WI38 (cell line): ENCODE measurements at regions not wholly inside any gene's neighbourhood (a gene's known extent, or its start where the extent isn't known, plus 50 kb on each side); places are given as distances from the start of the nearest gene placed in this dataset.

ENCODE experiments used
- H3K4me3 ChIP-seq: 2 replicates; pipeline ENCODE4 v1.5.1; 2011; ENCODE audit warnings: low read depth, mild to moderate bottlenecking, control low read depth, low read length
- TF ChIP-seq, protein P1 (sequence below): IDR thresholded peaks from 2 replicates; pipeline ENCODE4 v1.5.1; 2012; ENCODE audit warnings: low read depth, mild to moderate bottlenecking, control low read depth, low read length

DNA sequence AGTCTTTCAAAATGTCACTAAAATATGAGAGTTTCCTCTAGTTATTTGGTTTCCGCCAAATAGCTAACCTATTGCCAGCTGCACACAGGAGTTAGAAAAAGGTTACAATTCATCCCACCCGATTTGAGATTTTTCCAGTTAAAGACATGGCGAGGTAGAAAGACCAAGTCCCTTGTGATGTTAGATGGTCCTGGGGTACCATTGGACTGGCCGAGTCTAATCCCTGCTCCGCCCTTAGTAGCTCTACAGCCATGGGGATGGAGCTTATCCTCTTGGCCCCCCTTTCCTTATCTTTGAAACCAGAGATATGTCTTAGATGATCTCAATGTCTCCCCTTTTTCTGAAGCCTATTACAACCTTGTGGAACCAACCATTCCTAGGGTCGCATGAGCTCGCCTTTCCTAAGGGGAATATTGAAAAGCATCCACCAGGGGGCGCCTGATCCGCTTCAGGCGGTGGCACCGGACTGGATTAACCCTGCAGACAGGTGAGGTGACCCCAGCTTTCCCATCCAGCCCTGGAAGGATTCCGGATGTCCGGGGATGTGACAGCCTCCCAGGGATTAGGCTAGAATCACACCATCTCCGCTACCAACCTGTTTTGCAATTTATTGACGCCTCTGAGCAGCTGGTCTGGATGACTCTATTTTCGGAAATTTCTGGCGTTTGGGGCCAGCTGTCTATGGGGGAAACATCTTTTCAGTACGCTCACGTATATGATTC lies 68.3 kb upstream of the SIM2 start:
- H3K4me3 ChIP-seq: no peak overlapping the region

DNA sequence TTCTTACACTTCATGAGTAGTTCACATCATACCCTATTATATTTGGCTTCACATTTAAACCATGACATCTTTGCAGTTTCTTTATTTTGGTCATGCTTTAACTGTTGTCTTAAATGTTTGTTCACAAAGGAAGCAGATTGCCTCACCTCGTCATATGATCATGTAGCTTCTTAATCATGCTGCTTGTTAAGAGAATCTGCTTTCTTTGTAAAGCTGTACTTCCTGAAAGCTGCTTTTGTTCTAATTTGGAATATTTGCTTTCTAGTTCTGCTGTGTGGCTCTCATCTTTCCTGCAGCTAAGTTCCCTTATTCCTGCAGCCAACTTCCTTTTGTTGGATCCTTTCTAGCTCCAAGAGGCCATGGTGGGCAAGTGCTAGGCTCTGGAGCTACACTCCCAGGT lies 62.9 kb upstream of the SIM2 start:
- no peak overlapping the region for H3K4me3 ChIP-seq

More for the DNA sequence above, 68.3 kb upstream of the SIM2 start:
- TF ChIP-seq, protein P1, sequence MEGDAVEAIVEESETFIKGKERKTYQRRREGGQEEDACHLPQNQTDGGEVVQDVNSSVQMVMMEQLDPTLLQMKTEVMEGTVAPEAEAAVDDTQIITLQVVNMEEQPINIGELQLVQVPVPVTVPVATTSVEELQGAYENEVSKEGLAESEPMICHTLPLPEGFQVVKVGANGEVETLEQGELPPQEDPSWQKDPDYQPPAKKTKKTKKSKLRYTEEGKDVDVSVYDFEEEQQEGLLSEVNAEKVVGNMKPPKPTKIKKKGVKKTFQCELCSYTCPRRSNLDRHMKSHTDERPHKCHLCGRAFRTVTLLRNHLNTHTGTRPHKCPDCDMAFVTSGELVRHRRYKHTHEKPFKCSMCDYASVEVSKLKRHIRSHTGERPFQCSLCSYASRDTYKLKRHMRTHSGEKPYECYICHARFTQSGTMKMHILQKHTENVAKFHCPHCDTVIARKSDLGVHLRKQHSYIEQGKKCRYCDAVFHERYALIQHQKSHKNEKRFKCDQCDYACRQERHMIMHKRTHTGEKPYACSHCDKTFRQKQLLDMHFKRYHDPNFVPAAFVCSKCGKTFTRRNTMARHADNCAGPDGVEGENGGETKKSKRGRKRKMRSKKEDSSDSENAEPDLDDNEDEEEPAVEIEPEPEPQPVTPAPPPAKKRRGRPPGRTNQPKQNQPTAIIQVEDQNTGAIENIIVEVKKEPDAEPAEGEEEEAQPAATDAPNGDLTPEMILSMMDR: peak; percentile 71

DNA sequence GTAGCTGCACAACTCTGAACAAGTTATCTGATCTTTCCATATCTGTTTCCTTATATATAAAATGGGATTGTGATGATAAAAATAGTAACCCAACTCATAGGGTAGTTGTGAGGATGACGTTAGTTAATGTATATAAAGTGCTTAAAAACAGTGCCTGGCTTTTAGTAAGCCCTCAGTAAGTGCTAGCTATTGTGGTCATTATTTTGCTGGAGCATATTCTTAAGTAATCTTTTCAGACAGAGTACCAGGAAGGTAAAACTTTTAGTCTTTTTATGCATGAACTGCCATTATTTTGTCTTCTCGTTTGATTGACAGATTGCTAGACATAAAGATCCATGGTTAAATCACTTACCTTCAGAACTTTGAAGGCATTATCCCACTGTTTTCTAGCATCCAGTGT lies 62.5 kb upstream of the SIM2 start:
- TF ChIP-seq, protein P1: no peak
- H3K4me3 ChIP-seq: no peak overlapping the region

More for the DNA sequence above, 62.9 kb upstream of the SIM2 start:
- TF ChIP-seq, protein P1: no peak

DNA sequence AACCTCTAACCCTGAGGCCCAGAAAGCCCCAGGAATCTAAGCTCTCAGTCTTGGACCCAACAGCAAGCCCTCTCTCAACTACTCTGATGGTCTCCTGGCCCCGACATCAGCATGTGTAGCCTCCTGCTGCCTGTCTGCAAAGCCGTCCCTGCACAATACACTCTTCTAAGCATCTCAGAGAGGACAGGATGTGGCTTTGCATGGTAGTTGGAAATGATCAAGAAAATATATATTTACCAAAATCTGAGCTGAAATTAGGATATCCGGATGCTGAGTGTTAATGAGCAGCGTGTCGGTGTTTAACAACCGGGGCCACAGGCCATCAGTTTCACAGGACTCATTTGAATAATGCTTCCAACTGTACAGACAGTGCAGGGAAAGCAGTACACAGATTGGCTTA lies 59.1 kb upstream of the SIM2 start:
- TF ChIP-seq, protein P1: no peak
- no peak overlapping the region for H3K4me3 ChIP-seq

DNA sequence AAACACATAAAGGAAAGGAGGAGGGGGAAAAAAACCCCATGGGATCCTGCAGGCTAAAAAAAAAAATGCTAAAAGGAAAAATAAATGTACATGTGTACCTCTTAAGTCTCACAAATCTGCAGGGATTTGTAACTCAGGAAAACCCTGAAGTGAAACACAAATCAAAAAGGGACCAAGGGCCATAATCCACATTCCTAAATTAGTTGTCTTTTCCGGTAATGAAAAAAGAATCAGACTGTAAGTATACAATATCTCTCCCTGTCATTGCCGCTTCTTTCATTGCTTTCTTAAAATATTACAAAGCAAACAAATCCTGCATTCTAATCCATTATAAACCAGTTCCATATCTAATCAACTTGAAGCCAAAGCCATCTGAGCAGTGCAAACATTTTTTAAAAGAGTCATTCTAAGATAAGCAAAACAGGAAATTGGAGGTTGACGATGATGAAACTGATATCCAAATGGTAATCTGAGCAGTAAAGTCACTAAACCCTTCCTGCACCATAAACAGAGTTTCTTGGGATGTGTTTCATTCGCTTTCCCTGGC lies 58.7 kb upstream of the SIM2 start:
- TF ChIP-seq, protein P1: no peak
- no peak overlapping the region for H3K4me3 ChIP-seq

DNA sequence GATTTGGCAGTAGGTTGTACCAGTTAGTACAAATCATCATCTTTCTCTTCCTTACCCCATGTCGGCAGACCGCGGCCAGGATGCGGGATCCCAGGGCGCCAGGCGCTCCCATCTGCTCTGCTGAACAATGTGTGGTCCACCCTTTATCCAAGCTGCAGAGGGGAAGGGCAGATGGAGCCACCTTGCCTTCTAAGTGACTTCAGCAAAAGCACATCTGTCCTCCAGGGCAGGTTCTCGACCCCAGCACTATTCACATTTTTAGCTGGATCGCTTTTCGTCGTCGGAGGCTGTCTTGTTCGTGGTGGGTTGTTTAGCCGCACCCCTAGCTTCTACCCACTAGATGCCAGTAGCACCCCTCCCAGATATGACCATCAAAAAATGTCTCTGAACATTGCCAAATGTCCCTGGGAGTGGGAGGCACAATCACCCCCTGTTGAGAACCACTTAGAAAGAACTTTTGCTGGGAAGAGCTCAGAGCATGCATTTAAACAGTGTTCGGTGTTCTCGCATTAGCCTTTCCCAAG lies 58.1 kb upstream of the SIM2 start:
- no peak overlapping the region for H3K4me3 ChIP-seq
- TF ChIP-seq, protein P1: no peak

DNA sequence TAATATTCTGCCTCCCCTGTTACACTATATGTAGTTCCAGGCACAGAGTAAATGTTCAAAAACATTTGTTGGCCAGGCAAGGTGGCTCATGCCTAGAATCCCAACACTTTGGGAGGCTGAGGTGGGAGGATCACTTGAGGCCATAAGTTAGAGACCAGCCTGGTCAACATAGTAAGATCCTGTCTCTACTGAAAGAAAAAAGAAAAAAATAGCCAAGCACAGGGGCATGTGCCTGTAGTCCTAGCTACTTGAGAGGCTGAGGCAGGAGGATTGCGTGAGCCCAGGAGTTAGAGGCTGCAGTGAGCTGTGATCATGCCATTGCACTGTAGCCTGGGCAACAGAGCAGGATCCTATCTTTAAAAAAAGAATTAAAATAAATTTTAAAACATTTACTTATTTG lies 57.6 kb upstream of the SIM2 start:
- TF ChIP-seq, protein P1: no peak
- H3K4me3 ChIP-seq: no peak overlapping the region
